ENCODE measurements at regions not wholly inside any gene's neighbourhood (a gene's known extent, or its start where the extent isn't known, plus 50 kb on each side); places are given as distances from the start of the nearest gene placed in this dataset.

- TF ChIP-seq POLR2A (IDR thresholded peaks at IDR 0.05) (no peak), CTCF (IDR thresholded peaks at IDR 0.05) (no peak), EP300 (IDR thresholded peaks at IDR 0.05) (no peak)
Observed at GRCh38 chr11:44506375-44507016, 59.0 kb upstream of the CD82 start.

Data from suprapubic skin (tissue), 3 donors.